Astrocyte (in vitro differentiated cells and primary cell): ENCODE measurements at regions not wholly inside any gene's neighbourhood (a gene's known extent, or its start where the extent isn't known, plus 50 kb on each side); places are given as distances from the start of the nearest gene placed in this dataset.

Source experiments
- CTCF ChIP-seq: IDR thresholded peaks from 2 replicates; pipeline ENCODE4 v1.5.1; 2011; ENCODE audit warnings: low read depth, mild to moderate bottlenecking, inconsistent platforms, low read length, moderate library complexity; ENCODE audit not compliant: insufficient read depth
- EZH2 ChIP-seq: IDR thresholded peaks from 2 replicates; pipeline ENCODE4 v1.6.1; 2012; ENCODE audit warnings: mild to moderate bottlenecking, low read length, inconsistent platforms; ENCODE audit not compliant: insufficient read depth

- TF ChIP-seq CTCF (no peak), EZH2 (no peak)
Observed at GRCh38 chr6:50527985-50528384, 185.3 kb upstream of the TFAP2D start.
